ENCODE measurements at regions not wholly inside any gene's neighbourhood (a gene's known extent, or its start where the extent isn't known, plus 50 kb on each side); places are given as distances from the start of the nearest gene placed in this dataset.

- H3K9me3 ChIP-seq: peaks cover 0 to 15% (median 4%) of the 10 kb centered on the region in 4 donors
- WGBS: 69% methylated on average over 4 of the region's 4 CpGs
- H3K27ac ChIP-seq (replicated peaks in 1 of 4): no peak overlapping the region
- H3K4me1 ChIP-seq: no peaks in the 10 kb centered on the region
- H3K27me3 ChIP-seq: no peaks in the 10 kb centered on the region
- H3K36me3 ChIP-seq: no peaks in the 10 kb centered on the region
- no peak for TF ChIP-seq POLR2A (IDR thresholded peaks at IDR 0.05; ENCODE audit: low read depth)
- no peak for TF ChIP-seq EP300 (IDR thresholded peaks at IDR 0.05)
- TF ChIP-seq, protein P1, sequence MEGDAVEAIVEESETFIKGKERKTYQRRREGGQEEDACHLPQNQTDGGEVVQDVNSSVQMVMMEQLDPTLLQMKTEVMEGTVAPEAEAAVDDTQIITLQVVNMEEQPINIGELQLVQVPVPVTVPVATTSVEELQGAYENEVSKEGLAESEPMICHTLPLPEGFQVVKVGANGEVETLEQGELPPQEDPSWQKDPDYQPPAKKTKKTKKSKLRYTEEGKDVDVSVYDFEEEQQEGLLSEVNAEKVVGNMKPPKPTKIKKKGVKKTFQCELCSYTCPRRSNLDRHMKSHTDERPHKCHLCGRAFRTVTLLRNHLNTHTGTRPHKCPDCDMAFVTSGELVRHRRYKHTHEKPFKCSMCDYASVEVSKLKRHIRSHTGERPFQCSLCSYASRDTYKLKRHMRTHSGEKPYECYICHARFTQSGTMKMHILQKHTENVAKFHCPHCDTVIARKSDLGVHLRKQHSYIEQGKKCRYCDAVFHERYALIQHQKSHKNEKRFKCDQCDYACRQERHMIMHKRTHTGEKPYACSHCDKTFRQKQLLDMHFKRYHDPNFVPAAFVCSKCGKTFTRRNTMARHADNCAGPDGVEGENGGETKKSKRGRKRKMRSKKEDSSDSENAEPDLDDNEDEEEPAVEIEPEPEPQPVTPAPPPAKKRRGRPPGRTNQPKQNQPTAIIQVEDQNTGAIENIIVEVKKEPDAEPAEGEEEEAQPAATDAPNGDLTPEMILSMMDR (IDR thresholded peaks at IDR 0.05): no peak
- no peak for TF ChIP-seq POLR2AphosphoS5 (IDR thresholded peaks at IDR 0.05)
- DNase-seq (ENCODE audit: extremely low spot score): no peak
- no peak overlapping the region for H3K4me3 ChIP-seq
- intact Hi-C loops (cut with DNase I): no loop called here
Measured at GRCh38 chr7:70944516-70944915, 187.4 kb upstream of the GALNT17 start.

- no peak overlapping the region for H3K4me3 ChIP-seq
- intact Hi-C loops (cut with DNase I): no loop called here
Measured at GRCh38 chr7:70947181-70947580, 184.8 kb upstream of the GALNT17 start.

DNA sequence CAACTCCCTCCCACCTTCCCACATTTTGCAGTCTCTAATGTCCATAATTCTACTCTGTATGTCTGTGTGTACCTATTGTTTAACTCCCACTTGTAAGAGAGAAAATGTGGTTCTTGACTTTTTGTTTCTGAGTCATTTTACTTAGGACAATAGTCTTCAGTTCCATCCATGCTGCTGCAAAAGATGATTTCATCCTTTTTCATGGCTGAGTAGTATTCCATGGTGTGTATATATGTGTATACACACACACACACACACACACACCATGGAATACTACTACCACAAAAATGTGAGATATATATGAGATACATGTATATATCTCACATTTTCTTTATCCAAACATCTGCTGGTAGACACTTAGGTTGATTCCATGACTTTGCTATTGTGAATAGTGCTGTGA, 182.1 kb upstream of the GALNT17 start:
- H3K4me1 ChIP-seq: no peaks in the 10 kb centered on the region
- TF ChIP-seq, protein P1 (IDR thresholded peaks at IDR 0.05): no peak
- TF ChIP-seq POLR2A (IDR thresholded peaks at IDR 0.05; ENCODE audit: low read depth): no peak
- TF ChIP-seq POLR2AphosphoS5 (IDR thresholded peaks at IDR 0.05): no peak
- no peak for TF ChIP-seq EP300 (IDR thresholded peaks at IDR 0.05)
- no peak for DNase-seq (ENCODE audit: extremely low spot score)
- H3K9me3 ChIP-seq: peaks cover 0 to 15% (median 4%) of the 10 kb centered on the region in 4 donors
- no peak overlapping the region for H3K27ac ChIP-seq (replicated peaks in 1 of 4)
- no peaks in the 10 kb centered on the region for H3K36me3 ChIP-seq
- intact Hi-C loops (cut with DNase I): no loop called here
- no peak overlapping the region for H3K4me3 ChIP-seq
- no peaks in the 10 kb centered on the region for H3K27me3 ChIP-seq

More at GRCh38 chr7:70947181-70947580, 184.8 kb upstream of the GALNT17 start:
- 76% methylated on average over 2 of the region's 2 CpGs for WGBS
- peaks cover 0 to 15% (median 4%) of the 10 kb centered on the region in 4 donors for H3K9me3 ChIP-seq
- no peak for TF ChIP-seq POLR2A (IDR thresholded peaks at IDR 0.05; ENCODE audit: low read depth)
- TF ChIP-seq POLR2AphosphoS5 (IDR thresholded peaks at IDR 0.05): no peak
- TF ChIP-seq EP300 (IDR thresholded peaks at IDR 0.05): no peak
- TF ChIP-seq, protein P1 (IDR thresholded peaks at IDR 0.05): no peak
- DNase-seq (ENCODE audit: extremely low spot score): no peak
- no peaks in the 10 kb centered on the region for H3K36me3 ChIP-seq
- H3K27ac ChIP-seq (replicated peaks in 1 of 4): no peak overlapping the region
- no peaks in the 10 kb centered on the region for H3K4me1 ChIP-seq
- H3K27me3 ChIP-seq: no peaks in the 10 kb centered on the region

GRCh38 chr7:70951271-70951962, 180.5 kb upstream of the GALNT17 start:
- H3K4me1 ChIP-seq: no peaks in the 10 kb centered on the region
- DNase-seq (ENCODE audit: extremely low spot score): no peak
- H3K9me3 ChIP-seq: peaks cover 0 to 15% (median 4%) of the 10 kb centered on the region in 4 donors
- intact Hi-C loops (cut with DNase I): no loop called here
- TF ChIP-seq, protein P1 (IDR thresholded peaks at IDR 0.05): no peak
- TF ChIP-seq POLR2A (IDR thresholded peaks at IDR 0.05; ENCODE audit: low read depth) (no peak), POLR2AphosphoS5 (IDR thresholded peaks at IDR 0.05) (no peak), EP300 (IDR thresholded peaks at IDR 0.05) (no peak)
- H3K27me3 ChIP-seq: no peaks in the 10 kb centered on the region
- no peak overlapping the region for H3K4me3 ChIP-seq
- 77% methylated on average over 8 of the region's 8 CpGs for WGBS
- no peak overlapping the region for H3K27ac ChIP-seq (replicated peaks in 1 of 4)
- no peaks in the 10 kb centered on the region for H3K36me3 ChIP-seq

DNA sequence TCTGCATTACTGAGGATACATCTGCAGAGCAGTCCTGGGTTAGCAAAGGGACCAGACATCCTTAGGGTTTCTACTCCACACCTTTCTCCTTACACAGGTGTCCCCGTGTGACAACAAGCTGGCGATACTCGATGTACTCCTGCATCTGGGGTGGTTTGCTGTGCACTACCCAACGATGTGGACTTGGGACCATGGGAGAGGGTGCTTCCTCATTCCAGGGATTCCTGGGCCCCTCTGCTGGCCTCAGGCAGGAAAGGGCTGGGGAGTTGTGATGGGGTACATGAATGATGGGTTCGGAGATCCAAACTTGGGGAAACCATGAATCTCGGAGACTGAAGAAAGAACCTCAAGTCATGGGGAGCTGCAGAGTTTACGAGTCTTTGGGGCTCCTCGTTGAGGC, 179.6 kb upstream of the GALNT17 start:
- Histone ChIP-seq H3K27ac (replicated peaks in 1 of 4) (no peak overlapping the region), H3K4me3 (no peak overlapping the region), H3K9me3 (peaks cover 0 to 15% (median 4%) of the 10 kb centered on the region in 4 donors), H3K27me3 (no peaks in the 10 kb centered on the region), H3K4me1 (no peaks in the 10 kb centered on the region), H3K36me3 (no peaks in the 10 kb centered on the region)
- 88% methylated on average over 7 of the region's 8 CpGs for WGBS
- TF ChIP-seq EP300 (IDR thresholded peaks at IDR 0.05) (no peak), POLR2AphosphoS5 (IDR thresholded peaks at IDR 0.05) (no peak), POLR2A (IDR thresholded peaks at IDR 0.05; ENCODE audit: low read depth) (no peak)
- TF ChIP-seq, protein P1 (IDR thresholded peaks at IDR 0.05): no peak
- DNase-seq (ENCODE audit: extremely low spot score): no peak
- intact Hi-C loops (cut with DNase I): no loop called here
